RWPE1 (cell line): ENCODE measurements at regions not wholly inside any gene's neighbourhood (a gene's known extent, or its start where the extent isn't known, plus 50 kb on each side); places are given as distances from the start of the nearest gene placed in this dataset.

ENCODE experiments used
- CTCF ChIA-PET: fragments of 350-600 bp; sonication (Branson Sonifier 250); formaldehyde crosslinking; extraction: SDS; loops from one replicate; lab custom pipeline; 2021; lab: Yijun Ruan, JAX
- POLR2A ChIA-PET: fragments of 400-600 bp; formaldehyde crosslinking; extraction: SDS; loops from one replicate; lab custom pipeline; 2020; ENCODE audit warnings: antibody characterized with exemption; ENCODE audit not compliant: low non-redundant PET; lab: Yijun Ruan, JAX
- DNase-seq: peaks from one replicate; pipeline ENCODE4 v3.0.0; 2012; ENCODE audit warnings: low spot score
- H3K27ac ChIP-seq: fragments of 450-650 bp; 2 replicates; pipeline ENCODE4 v1.5.1; 2017
- TF ChIP-seq, protein P1 (sequence below): fragments of 450-650 bp; conservative IDR thresholded peaks from 2 replicates; pipeline ENCODE4 v1.5.1; 2017; ENCODE audit warnings: low read depth, mild to moderate bottlenecking

DNA sequence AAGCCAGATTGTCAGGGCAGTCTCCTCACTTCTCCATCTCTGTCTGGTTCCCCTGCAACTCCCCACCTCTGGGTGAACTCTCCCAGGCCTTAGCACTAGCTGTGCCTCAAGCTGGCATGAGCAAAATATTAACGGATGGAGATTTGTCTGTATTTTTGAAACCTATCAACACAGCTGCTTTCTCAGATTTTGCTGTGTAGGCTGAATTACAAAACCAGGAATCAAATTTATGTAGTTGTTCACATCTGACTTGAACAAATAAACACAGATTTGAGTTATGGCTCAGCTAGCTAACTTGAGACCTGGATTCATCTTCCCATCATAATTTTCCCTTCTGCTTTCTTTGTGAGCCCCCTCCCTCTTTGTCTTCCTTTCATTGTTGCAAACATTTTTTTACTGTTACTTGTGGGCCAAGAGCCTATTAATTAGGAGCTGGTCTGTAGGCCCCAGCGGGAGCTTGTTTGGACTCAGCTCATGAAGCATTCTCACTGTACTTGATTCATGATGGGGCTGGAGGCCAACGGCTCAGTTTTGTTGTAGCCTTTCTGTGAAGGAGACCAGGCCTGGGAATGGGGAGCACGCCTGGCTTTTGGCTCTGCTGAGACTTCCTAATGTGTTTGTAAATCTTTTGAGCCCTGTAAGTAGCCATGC, 164.1 kb upstream of the GATA6 start:
- H3K27ac ChIP-seq: no peak overlapping the region
- TF ChIP-seq, protein P1, sequence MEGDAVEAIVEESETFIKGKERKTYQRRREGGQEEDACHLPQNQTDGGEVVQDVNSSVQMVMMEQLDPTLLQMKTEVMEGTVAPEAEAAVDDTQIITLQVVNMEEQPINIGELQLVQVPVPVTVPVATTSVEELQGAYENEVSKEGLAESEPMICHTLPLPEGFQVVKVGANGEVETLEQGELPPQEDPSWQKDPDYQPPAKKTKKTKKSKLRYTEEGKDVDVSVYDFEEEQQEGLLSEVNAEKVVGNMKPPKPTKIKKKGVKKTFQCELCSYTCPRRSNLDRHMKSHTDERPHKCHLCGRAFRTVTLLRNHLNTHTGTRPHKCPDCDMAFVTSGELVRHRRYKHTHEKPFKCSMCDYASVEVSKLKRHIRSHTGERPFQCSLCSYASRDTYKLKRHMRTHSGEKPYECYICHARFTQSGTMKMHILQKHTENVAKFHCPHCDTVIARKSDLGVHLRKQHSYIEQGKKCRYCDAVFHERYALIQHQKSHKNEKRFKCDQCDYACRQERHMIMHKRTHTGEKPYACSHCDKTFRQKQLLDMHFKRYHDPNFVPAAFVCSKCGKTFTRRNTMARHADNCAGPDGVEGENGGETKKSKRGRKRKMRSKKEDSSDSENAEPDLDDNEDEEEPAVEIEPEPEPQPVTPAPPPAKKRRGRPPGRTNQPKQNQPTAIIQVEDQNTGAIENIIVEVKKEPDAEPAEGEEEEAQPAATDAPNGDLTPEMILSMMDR: no peak
- CTCF ChIA-PET: no interaction called here
- POLR2A ChIA-PET: no interaction called here
- no peak for DNase-seq

DNA sequence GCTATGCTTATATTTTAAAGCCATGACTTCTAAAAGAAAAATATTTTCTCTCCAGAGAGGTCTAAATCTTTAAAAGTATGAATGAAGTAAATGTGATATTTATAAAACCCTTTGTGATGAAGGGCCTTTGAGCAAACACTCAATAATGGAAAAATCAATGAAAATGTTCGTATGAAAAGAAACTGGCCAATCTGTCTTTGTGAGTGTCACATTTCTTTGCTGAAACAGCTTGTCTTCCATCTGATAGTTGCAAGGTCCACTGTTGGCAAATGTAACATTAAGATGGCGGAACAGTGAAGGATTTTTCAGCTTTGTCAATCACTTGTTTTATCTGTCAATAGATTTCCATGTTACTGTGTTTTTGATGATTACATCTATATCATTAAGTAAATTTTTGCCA, 162.9 kb upstream of the GATA6 start:
- CTCF ChIA-PET: no interaction called here
- H3K27ac ChIP-seq: no peak overlapping the region
- DNase-seq: no peak
- POLR2A ChIA-PET: no interaction called here
- TF ChIP-seq, protein P1: no peak

DNA sequence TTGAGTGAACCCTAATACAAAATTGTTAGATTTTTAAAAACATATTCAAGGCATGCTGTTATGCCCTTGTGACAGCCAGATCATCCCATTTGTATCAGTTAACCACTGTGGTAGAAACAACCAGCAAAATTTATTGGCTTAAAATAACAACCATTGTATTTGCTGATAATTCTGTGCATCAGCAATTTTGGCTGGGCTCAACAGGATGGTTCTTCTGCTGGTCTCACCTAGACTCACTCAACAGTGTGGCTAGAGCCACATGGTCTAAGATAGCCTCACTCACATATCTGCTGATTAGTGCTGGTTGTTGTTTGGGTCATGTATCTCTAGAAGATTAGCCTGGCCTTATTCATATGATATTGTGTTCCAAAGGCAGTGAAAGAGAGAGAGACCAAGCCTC, 160.1 kb upstream of the GATA6 start:
- POLR2A ChIA-PET: no interaction called here
- no peak for DNase-seq
- TF ChIP-seq, protein P1: no peak
- CTCF ChIA-PET: interaction anchor here (1.2 kb wide), 1 partner anchor 12 kb away, joined by 3 read pairs; no protein-coding TSS in a partner anchor
- no peak overlapping the region for H3K27ac ChIP-seq

DNA sequence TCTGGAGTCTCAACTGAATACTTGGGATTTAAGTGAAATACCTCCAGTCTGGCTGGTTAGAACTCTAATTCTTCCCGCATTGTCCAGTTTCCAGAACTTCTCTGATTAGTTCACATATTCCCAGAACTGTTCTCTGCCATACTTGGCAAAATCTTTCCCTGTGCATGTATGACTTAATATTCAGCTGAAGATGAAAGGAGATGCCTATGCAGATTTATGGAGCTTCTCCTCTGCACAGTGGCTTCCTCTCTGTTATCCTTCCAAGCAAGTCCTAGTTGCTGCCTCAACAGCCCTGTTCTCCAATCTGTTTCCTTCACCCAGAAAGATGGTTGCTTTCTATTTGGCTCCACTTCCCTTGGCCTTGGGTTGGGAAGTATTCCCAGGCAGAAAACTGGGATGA, 155.4 kb upstream of the GATA6 start:
- DNase-seq: no peak
- ChIA-PET POLR2A (no interaction called here), CTCF (no interaction called here)
- TF ChIP-seq, protein P1: no peak
- H3K27ac ChIP-seq: no peak overlapping the region

DNA sequence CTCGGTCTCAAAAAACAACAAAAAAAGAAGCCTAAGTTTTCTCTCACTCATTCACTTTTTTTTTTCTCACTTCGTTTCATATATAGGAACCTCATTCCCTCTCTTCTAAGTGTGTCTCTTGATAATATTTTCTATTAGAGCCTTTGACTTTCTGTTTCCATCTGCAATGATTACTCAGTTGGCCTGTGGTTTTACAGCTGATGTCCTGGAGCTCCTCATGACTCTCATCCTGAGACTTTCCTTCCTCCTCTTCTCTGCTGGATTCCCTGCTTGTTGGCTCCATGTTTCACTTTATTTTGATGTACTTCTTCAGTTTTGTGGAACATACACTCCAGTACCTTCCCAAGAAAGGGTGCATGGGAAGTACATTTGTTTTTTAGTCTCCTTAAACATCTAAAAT, 154.2 kb upstream of the GATA6 start:
- TF ChIP-seq, protein P1: no peak
- CTCF ChIA-PET: interaction anchor here (0.7 kb wide), 1 partner anchor 642 kb away, joined by 4 read pairs; no protein-coding TSS in a partner anchor
- no peak overlapping the region for H3K27ac ChIP-seq
- no peak for DNase-seq
- POLR2A ChIA-PET: no interaction called here

DNA sequence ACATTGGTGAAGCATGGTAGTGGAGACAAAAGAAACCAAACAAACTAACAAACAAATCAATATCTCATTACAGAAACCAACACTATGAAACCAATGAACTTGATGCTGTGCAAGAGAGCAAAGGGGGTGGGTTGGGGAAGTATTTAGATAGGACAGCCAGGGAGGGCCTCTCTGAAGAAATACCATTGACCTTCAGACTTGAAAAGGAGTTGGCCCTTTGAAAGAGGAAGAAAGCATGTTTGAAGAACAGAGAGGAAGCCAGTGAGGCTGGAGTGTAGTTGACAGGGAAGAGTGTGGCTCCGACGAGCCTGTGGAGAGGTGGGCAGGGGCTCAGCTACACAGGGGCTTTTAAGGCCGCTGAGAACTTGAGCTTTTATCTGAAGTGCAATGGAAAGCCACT, 151.0 kb upstream of the GATA6 start:
- ChIA-PET POLR2A (no interaction called here), CTCF (interaction anchor here (0.7 kb wide), 1 partner anchor 95 kb away, joined by 3 read pairs; no protein-coding TSS in a partner anchor)

More for the DNA sequence above, 151.0 kb upstream of the GATA6 start:
- no peak overlapping the region for H3K27ac ChIP-seq
- TF ChIP-seq, protein P1: no peak
- no peak for DNase-seq
